ENCODE measurements at regions not wholly inside any gene's neighbourhood (a gene's known extent, or its start where the extent isn't known, plus 50 kb on each side); places are given as distances from the start of the nearest gene placed in this dataset.

DNA sequence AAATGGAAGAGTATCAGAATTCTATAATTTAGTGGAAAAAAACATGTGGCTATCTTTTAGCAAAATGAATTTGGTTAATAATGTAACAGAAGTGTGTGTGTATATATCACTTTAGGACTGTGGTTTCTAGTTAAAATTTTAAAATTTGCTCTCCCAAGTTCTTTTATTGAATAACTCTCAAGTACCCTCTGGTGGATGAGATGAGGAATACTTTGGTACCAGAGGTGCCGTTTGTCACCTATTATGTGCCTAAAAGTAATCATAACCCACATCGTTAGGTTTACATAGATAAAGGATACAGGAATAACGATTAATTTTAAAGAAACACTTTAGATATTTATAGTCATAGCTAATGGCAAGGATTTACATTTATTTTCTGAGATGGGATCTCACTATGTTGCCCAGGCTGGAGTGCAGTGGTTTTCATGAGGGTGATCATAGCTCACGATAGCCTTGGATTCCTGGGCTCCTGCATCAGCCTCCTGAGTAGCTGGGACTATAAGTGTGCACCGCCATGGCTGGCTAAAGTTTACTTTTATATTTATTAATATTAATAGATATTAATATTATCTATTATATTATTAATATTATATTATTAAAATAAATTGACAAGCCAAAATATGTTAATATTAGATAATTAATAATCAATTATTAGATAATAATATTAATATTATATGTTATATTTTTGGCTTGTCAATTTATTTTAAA lies 66.7 kb upstream of the CAPRIN1 start:
- H3K4me3 ChIP-seq, result no peak overlapping the region
- H4K20me1 ChIP-seq (replicated peaks; ENCODE audit: insufficient read depth), result no peaks in the 10 kb centered on the region
- Mint-ChIP-seq H3K4me3 (no peak overlapping the region), H3K27ac (no peak overlapping the region), H3K4me1 (no peaks in the 10 kb centered on the region; the same call in 2 of the 3 replicates), H3K9me3 (peaks cover 9% of the 10 kb centered on the region; the same call in 2 of the 3 replicates), H3K36me3 (ENCODE audit: low read depth) (no peaks in the 10 kb centered on the region), H3K27me3 (ENCODE audit: insufficient read depth, low read depth, poor library complexity) (peaks cover 6% of the 10 kb centered on the region)
- no peaks in the 10 kb centered on the region for H3K36me3 ChIP-seq (ENCODE audit: insufficient read depth)
- ATAC-seq, result no peak
- H3K27ac ChIP-seq (ENCODE audit: low read depth), result no peak overlapping the region
- H3F3A ChIP-seq (replicated peaks; ENCODE audit: low read depth), result no peaks in the 10 kb centered on the region
- H3K4me2 ChIP-seq, result no peak overlapping the region
- H2AFZ ChIP-seq, result no peak overlapping the region
- no peaks in the 10 kb centered on the region for H3K4me1 ChIP-seq (ENCODE audit: insufficient read depth)
- no peaks in the 10 kb centered on the region for H3K27me3 ChIP-seq (ENCODE audit: insufficient read depth)
- no peaks in the 10 kb centered on the region for H3K79me2 ChIP-seq (replicated peaks; ENCODE audit: insufficient read depth)
- H3K9me2 ChIP-seq (ENCODE audit: insufficient read depth), result no peaks in the 10 kb centered on the region
- DNase-seq (ENCODE audit: low spot score), result no peak
- TF ChIP-seq, protein P1, sequence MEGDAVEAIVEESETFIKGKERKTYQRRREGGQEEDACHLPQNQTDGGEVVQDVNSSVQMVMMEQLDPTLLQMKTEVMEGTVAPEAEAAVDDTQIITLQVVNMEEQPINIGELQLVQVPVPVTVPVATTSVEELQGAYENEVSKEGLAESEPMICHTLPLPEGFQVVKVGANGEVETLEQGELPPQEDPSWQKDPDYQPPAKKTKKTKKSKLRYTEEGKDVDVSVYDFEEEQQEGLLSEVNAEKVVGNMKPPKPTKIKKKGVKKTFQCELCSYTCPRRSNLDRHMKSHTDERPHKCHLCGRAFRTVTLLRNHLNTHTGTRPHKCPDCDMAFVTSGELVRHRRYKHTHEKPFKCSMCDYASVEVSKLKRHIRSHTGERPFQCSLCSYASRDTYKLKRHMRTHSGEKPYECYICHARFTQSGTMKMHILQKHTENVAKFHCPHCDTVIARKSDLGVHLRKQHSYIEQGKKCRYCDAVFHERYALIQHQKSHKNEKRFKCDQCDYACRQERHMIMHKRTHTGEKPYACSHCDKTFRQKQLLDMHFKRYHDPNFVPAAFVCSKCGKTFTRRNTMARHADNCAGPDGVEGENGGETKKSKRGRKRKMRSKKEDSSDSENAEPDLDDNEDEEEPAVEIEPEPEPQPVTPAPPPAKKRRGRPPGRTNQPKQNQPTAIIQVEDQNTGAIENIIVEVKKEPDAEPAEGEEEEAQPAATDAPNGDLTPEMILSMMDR (conservative IDR thresholded peaks at IDR 0.05; ENCODE audit: low read depth in 2 of 2), result peak in 1 of 2 experiments; percentile 35; a peak in 2 of 4 replicates
- TF ChIP-seq EZH2phosphoT487 (IDR thresholded peaks at IDR 0.05; ENCODE audit: unreplicated experiment), result no peak

DNA sequence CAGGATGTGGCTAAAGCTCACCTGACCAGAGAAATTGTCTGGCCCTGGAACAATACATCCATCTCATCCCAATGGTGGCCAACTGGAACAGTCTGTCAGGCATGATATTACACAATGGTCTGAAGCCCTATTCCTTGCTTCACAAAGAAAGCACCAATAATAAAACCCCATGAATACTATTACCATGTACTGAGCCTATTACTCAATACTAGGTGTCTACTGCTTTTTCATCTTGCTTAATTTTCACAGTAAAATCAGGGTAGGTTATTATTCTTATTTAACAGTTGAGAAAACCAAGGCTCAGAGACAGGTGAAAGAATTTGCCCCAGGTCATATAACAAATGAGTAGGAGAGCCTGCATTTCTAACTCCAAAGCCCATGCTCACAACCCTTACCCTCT lies 68.9 kb upstream of the CAPRIN1 start:
- no peak overlapping the region for H3K27ac Mint-ChIP-seq

More for the DNA sequence above, 68.9 kb upstream of the CAPRIN1 start:
- no peak overlapping the region for H3K27ac ChIP-seq (ENCODE audit: low read depth)
- Mint-ChIP-seq H3K4me3 (no peak overlapping the region), H3K9me3 (peaks cover 9% of the 10 kb centered on the region; the same call in 2 of the 3 replicates), H3K36me3 (ENCODE audit: low read depth) (no peaks in the 10 kb centered on the region), H3K27me3 (ENCODE audit: insufficient read depth, low read depth, poor library complexity) (peaks cover 4% of the 10 kb centered on the region), H3K4me1 (no peaks in the 10 kb centered on the region)
- no peak overlapping the region for H2AFZ ChIP-seq
- TF ChIP-seq CREB1 (CRISPR knock-in tag; IDR thresholded peaks at IDR 0.05; ENCODE audit: low read depth) (no peak), ZNF114 (CRISPR knock-in tag; IDR thresholded peaks at IDR 0.05) (no peak), JUNB (IDR thresholded peaks at IDR 0.05; ENCODE audit: unreplicated experiment) (no peak), POLR2AphosphoS5 (IDR thresholded peaks at IDR 0.05; ENCODE audit: low read depth) (no peak), NANOG (IDR thresholded peaks at IDR 0.05; ENCODE audit: borderline replicate concordance) (no peak)
- TF ChIP-seq, protein P1 (conservative IDR thresholded peaks at IDR 0.05; ENCODE audit: low read depth in 2 of 2), result no peak
- TF ChIP-seq, protein P2, sequence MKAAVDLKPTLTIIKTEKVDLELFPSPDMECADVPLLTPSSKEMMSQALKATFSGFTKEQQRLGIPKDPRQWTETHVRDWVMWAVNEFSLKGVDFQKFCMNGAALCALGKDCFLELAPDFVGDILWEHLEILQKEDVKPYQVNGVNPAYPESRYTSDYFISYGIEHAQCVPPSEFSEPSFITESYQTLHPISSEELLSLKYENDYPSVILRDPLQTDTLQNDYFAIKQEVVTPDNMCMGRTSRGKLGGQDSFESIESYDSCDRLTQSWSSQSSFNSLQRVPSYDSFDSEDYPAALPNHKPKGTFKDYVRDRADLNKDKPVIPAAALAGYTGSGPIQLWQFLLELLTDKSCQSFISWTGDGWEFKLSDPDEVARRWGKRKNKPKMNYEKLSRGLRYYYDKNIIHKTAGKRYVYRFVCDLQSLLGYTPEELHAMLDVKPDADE (IDR thresholded peaks at IDR 0.05), result no peak
- ATAC-seq (no peak), DNase-seq (ENCODE audit: low spot score) (no peak)
- H3K4me3 ChIP-seq, result no peak overlapping the region
- H4K20me1 ChIP-seq (replicated peaks; ENCODE audit: insufficient read depth), result no peaks in the 10 kb centered on the region
- H3F3A ChIP-seq (replicated peaks; ENCODE audit: low read depth), result no peaks in the 10 kb centered on the region
- no peaks in the 10 kb centered on the region for H3K79me2 ChIP-seq (replicated peaks; ENCODE audit: insufficient read depth)
- no peaks in the 10 kb centered on the region for H3K4me1 ChIP-seq (ENCODE audit: insufficient read depth)
- H3K27me3 ChIP-seq (ENCODE audit: insufficient read depth), result no peaks in the 10 kb centered on the region
- no peak overlapping the region for H3K4me2 ChIP-seq
- H3K36me3 ChIP-seq (ENCODE audit: insufficient read depth), result no peaks in the 10 kb centered on the region
- no peaks in the 10 kb centered on the region for H3K9me2 ChIP-seq (ENCODE audit: insufficient read depth)
